ENCODE measurements at regions not wholly inside any gene's neighbourhood (a gene's known extent, or its start where the extent isn't known, plus 50 kb on each side); places are given as distances from the start of the nearest gene placed in this dataset.
"Not testable (repeated sequence)": the region's sequence is repeated elsewhere in the genome, so short reads cannot be mapped to it uniquely, and the experiment has no call there.

GRCh38 chr18:14998360-14999042 is 250.5 kb downstream of the ANKRD30B start:
- not testable (repeated sequence) for TF ChIP-seq CTCF, POLR2A (IDR thresholded peaks at IDR 0.05)

Data from Peyer's patch (tissue), 4 donors.